ENCODE measurements at regions not wholly inside any gene's neighbourhood (a gene's known extent, or its start where the extent isn't known, plus 50 kb on each side); places are given as distances from the start of the nearest gene placed in this dataset.
"Not testable (repeated sequence)": the region's sequence is repeated elsewhere in the genome, so short reads cannot be mapped to it uniquely, and the experiment has no call there.

GRCh38 chr7:91383905-91384274 lies 119.7 kb downstream of the FZD1 start:
- Histone ChIP-seq H3K79me2 (ENCODE audit: insufficient read depth, low read length) (no peaks in the 10 kb centered on the region), H3K4me3 (replicated peaks in 1 of 2; ENCODE audit: low read depth in 1 of 2, low read length in 2 of 2) (no peak overlapping the region), H3K36me3 (ENCODE audit: control insufficient read depth in 1 of 2, insufficient read depth in 2 of 2, low read length in 2 of 2) (no peaks in the 10 kb centered on the region), H3K9me2 (ENCODE audit: insufficient read depth) (no peaks in the 10 kb centered on the region), H3K4me1 (ENCODE audit: control insufficient read depth in 1 of 2, insufficient read depth in 2 of 2, low read length in 2 of 2) (no peaks in the 10 kb centered on the region), H3K4me2 (ENCODE audit: low read length) (no peak overlapping the region), H2AFZ (ENCODE audit: low read depth, low read length, poor library complexity, severe bottlenecking) (no peak overlapping the region), H4K20me1 (ENCODE audit: insufficient read depth) (no peaks in the 10 kb centered on the region), H3K27ac (ENCODE audit: low read depth, low read length) (no peak overlapping the region), H3K9ac (ENCODE audit: low read length) (no peak overlapping the region), H3K9me3 (ENCODE audit: control insufficient read depth in 1 of 2, insufficient read depth in 1 of 2, low read depth in 1 of 2, low read length in 2 of 2) (no peaks in the 10 kb centered on the region), H3K27me3 (ENCODE audit: insufficient read depth, low read length) (no peaks in the 10 kb centered on the region)
- ATAC-seq (no peak), DNase-seq (ENCODE audit: low read depth, low spot score) (no peak)
- no peak for TF ChIP-seq POLR2A (IDR thresholded peaks at IDR 0.05; ENCODE audit: borderline replicate concordance, extremely low read depth, insufficient read depth, insufficient read length)
- TF ChIP-seq YY1 (IDR thresholded peaks at IDR 0.05; ENCODE audit: extremely low read depth, insufficient replicate concordance, low read depth, low read length), result no peak
- TF ChIP-seq SIN3A (IDR thresholded peaks at IDR 0.05; ENCODE audit: low read depth), result no peak
- TF ChIP-seq SP1 (IDR thresholded peaks at IDR 0.05; ENCODE audit: low read depth), result no peak
- TF ChIP-seq EZH2phosphoT487 (IDR thresholded peaks at IDR 0.05; ENCODE audit: borderline replicate concordance), result no peak
- TF ChIP-seq ELF1 (IDR thresholded peaks at IDR 0.05; ENCODE audit: borderline replicate concordance, low read depth), result no peak
- TF ChIP-seq EZH2 (IDR thresholded peaks at IDR 0.05), result no peak
- TF ChIP-seq MAX (IDR thresholded peaks at IDR 0.05), result no peak
- TF ChIP-seq JUND (IDR thresholded peaks at IDR 0.05), result no peak
- no peak for TF ChIP-seq CBX3 (IDR thresholded peaks at IDR 0.05; ENCODE audit: low read depth)
- TF ChIP-seq RAD21 (IDR thresholded peaks at IDR 0.05; ENCODE audit: low read depth), result no peak
- no peak for TF ChIP-seq SRF (IDR thresholded peaks at IDR 0.05; ENCODE audit: low read depth)
- POLR2A ChIA-PET, result no interaction called here
- CTCF ChIA-PET, result no interaction called here
- intact Hi-C loops (cut with micrococcal nuclease), result no loop called here
- RAD21 ChIA-PET (ENCODE audit: low non-redundant PET in 1 of 2, low total read pairs in 2 of 2, uncharacterized antibody in 2 of 2, unreplicated experiment in 2 of 2), result no interaction called here
- BruUV-seq (replicated peaks), result no TSS peak

- H3K27ac ChIP-seq (ENCODE audit: low read depth, low read length); intact Hi-C loops (cut with micrococcal nuclease); DNase-seq (ENCODE audit: low read depth, low spot score); POLR2A ChIA-PET; CTCF ChIA-PET; H2AFZ ChIP-seq (ENCODE audit: low read depth, low read length, poor library complexity, severe bottlenecking); H4K20me1 ChIP-seq (ENCODE audit: insufficient read depth); H3K9me2 ChIP-seq (ENCODE audit: insufficient read depth); RAD21 ChIA-PET (ENCODE audit: low non-redundant PET in 1 of 2, low total read pairs in 2 of 2, uncharacterized antibody in 2 of 2, unreplicated experiment in 2 of 2); H3K9ac ChIP-seq (ENCODE audit: low read length); H3K36me3 ChIP-seq (ENCODE audit: control insufficient read depth in 1 of 2, insufficient read depth in 2 of 2, low read length in 2 of 2); H3K79me2 ChIP-seq (ENCODE audit: insufficient read depth, low read length); BruUV-seq (replicated peaks); H3K9me3 ChIP-seq (ENCODE audit: control insufficient read depth in 1 of 2, insufficient read depth in 1 of 2, low read depth in 1 of 2, low read length in 2 of 2); H3K27me3 ChIP-seq (ENCODE audit: insufficient read depth, low read length); H3K4me1 ChIP-seq (ENCODE audit: control insufficient read depth in 1 of 2, insufficient read depth in 2 of 2, low read length in 2 of 2): not testable (repeated sequence)
- 0 out of 2 replicates have a peak, but pooled peaks have one; percentile 11 for ATAC-seq
- Histone ChIP-seq H3K4me2 (ENCODE audit: low read length) (peak overlapping the region; percentile 72), H3K4me3 (replicated peaks in 1 of 2; ENCODE audit: low read depth in 1 of 2, low read length in 2 of 2) (peak overlapping the region; percentile 46 to 55)
These were observed 130.5 kb downstream of the FZD1 start for GRCh38 chr7:91394757-91395156.

- H3K36me3 ChIP-seq (ENCODE audit: control insufficient read depth in 1 of 2, insufficient read depth in 2 of 2, low read length in 2 of 2); H3K9ac ChIP-seq (ENCODE audit: low read length); DNase-seq (ENCODE audit: low read depth, low spot score); H3K79me2 ChIP-seq (ENCODE audit: insufficient read depth, low read length); BruUV-seq (replicated peaks); H3K27ac ChIP-seq (ENCODE audit: low read depth, low read length); intact Hi-C loops (cut with micrococcal nuclease); H3K27me3 ChIP-seq (ENCODE audit: insufficient read depth, low read length); RAD21 ChIA-PET (ENCODE audit: low non-redundant PET in 1 of 2, low total read pairs in 2 of 2, uncharacterized antibody in 2 of 2, unreplicated experiment in 2 of 2); H3K9me2 ChIP-seq (ENCODE audit: insufficient read depth); H3K4me1 ChIP-seq (ENCODE audit: control insufficient read depth in 1 of 2, insufficient read depth in 2 of 2, low read length in 2 of 2); CTCF ChIA-PET; H3K9me3 ChIP-seq (ENCODE audit: control insufficient read depth in 1 of 2, insufficient read depth in 1 of 2, low read depth in 1 of 2, low read length in 2 of 2); H4K20me1 ChIP-seq (ENCODE audit: insufficient read depth): not testable (repeated sequence)
- Histone ChIP-seq H2AFZ (ENCODE audit: low read depth, low read length, poor library complexity, severe bottlenecking) (peak overlapping the region; percentile 100), H3K4me3 (replicated peaks in 1 of 2; ENCODE audit: low read depth in 1 of 2, low read length in 2 of 2) (peak overlapping the region; percentile 46 to 55), H3K4me2 (ENCODE audit: low read length) (peak overlapping the region; percentile 72)
- peak; percentile 67 for ATAC-seq
- POLR2A ChIA-PET, result interaction anchor here (0.6 kb wide), 1 partner anchor 31 kb away, joined by 3 read pairs; no protein-coding TSS in a partner anchor
These were observed 131.1 kb downstream of the FZD1 start for GRCh38 chr7:91395313-91395712.
